ENCODE measurements at regions not wholly inside any gene's neighbourhood (a gene's known extent, or its start where the extent isn't known, plus 50 kb on each side); places are given as distances from the start of the nearest gene placed in this dataset.
A peak's percentile ranks its signal among the peaks of the same experiment; 100 is the strongest.
"Not testable (repeated sequence)": the region's sequence is repeated elsewhere in the genome, so short reads cannot be mapped to it uniquely, and the experiment has no call there.

- 69% methylated on average over 6 of the region's 6 CpGs for WGBS (ENCODE audit: insufficient coverage, low coverage, low lambda C conversion rate, missing lambda C conversion rate)
- Histone ChIP-seq H3K9me3 (no peaks in the 10 kb centered on the region), H3K27ac (no peak overlapping the region), H3K36me3 (no peaks in the 10 kb centered on the region), H3K27me3 (no peaks in the 10 kb centered on the region), H3K4me1 (no peaks in the 10 kb centered on the region), H3K4me3 (no peak overlapping the region)
- intact Hi-C loops (cut with DNase I): no loop called here
- DNase-seq (no peak), ATAC-seq (no peak)
- TF ChIP-seq POLR2A (IDR thresholded peaks at IDR 0.05) (no peak), CTCF (IDR thresholded peaks at IDR 0.05) (no peak)
These were observed 370.1 kb downstream of the IPMK start for GRCh38 chr10:57897611-57898010.

- Histone ChIP-seq H3K27ac (no peak overlapping the region), H3K4me1 (peaks cover 0 to 3% (median 0%) of the 10 kb centered on the region in 4 donors)
- ATAC-seq: no peak
These were observed 373.3 kb downstream of the IPMK start for GRCh38 chr10:57894361-57894760.

GRCh38 chr10:57891201-57892006 is 376.3 kb downstream of the IPMK start:
- intact Hi-C loops (cut with DNase I): no loop called here
- ATAC-seq: peak; percentile 68 to 99 (median 91)
- H3K27me3 ChIP-seq: no peaks in the 10 kb centered on the region
- no peaks in the 10 kb centered on the region for H3K9me3 ChIP-seq
- no peak overlapping the region for H3K4me3 ChIP-seq
- peak overlapping the region in 1 of 3 donors; percentile 9 for H3K27ac ChIP-seq
- TF ChIP-seq CTCF (IDR thresholded peaks at IDR 0.05): no peak
- no peak for TF ChIP-seq POLR2A (IDR thresholded peaks at IDR 0.05)
- WGBS (ENCODE audit: insufficient coverage, low coverage, low lambda C conversion rate, missing lambda C conversion rate): 26% methylated on average over 4 of the region's 7 CpGs
- DNase-seq: peak in 1 of 3 donors; percentile 62
- H3K4me1 ChIP-seq: peaks cover 0 to 3% (median 0%) of the 10 kb centered on the region in 4 donors
- H3K36me3 ChIP-seq: no peaks in the 10 kb centered on the region

More at GRCh38 chr10:57894361-57894760, 373.3 kb downstream of the IPMK start:
- no peak for DNase-seq
- no peaks in the 10 kb centered on the region for H3K36me3 ChIP-seq
- H3K27me3 ChIP-seq: no peaks in the 10 kb centered on the region
- no peak overlapping the region for H3K4me3 ChIP-seq
- no peak for TF ChIP-seq CTCF (IDR thresholded peaks at IDR 0.05)
- H3K9me3 ChIP-seq: no peaks in the 10 kb centered on the region
- intact Hi-C loops (cut with DNase I): no loop called here

GRCh38 chr10:57890691-57891090 is 377.0 kb downstream of the IPMK start:
- H3K4me1 ChIP-seq: peaks cover 0 to 7% (median 2%) of the 10 kb centered on the region in 4 donors
- TF ChIP-seq CTCF (IDR thresholded peaks at IDR 0.05) (no peak), POLR2A (IDR thresholded peaks at IDR 0.05) (no peak)
- H3K36me3 ChIP-seq: no peaks in the 10 kb centered on the region
- H3K4me3 ChIP-seq: no peak overlapping the region
- DNase-seq (no peak), ATAC-seq (peak in 1 of 4 donors; percentile 30)
- intact Hi-C loops (cut with DNase I): no loop called here
- no peaks in the 10 kb centered on the region for H3K9me3 ChIP-seq
- H3K27me3 ChIP-seq: no peaks in the 10 kb centered on the region
- WGBS (ENCODE audit: insufficient coverage, low coverage, low lambda C conversion rate, missing lambda C conversion rate): 83% methylated on average over 2 of the region's 5 CpGs
- H3K27ac ChIP-seq: no peak overlapping the region

GRCh38 chr10:57885618-57885968 is 382.1 kb downstream of the IPMK start:
- peak; percentile 19 to 64 (median 49) for ATAC-seq
- DNase-seq; H3K36me3 ChIP-seq; H3K9me3 ChIP-seq; H3K27me3 ChIP-seq; intact Hi-C loops (cut with DNase I): not testable (repeated sequence)
- H3K4me1 ChIP-seq: peaks cover 0 to 18% (median 7%) of the 10 kb centered on the region in 4 donors
- peak overlapping the region in 2 of 3 donors; percentile 3 to 30 for H3K27ac ChIP-seq
- H3K4me3 ChIP-seq: peak overlapping the region in 2 of 3 donors; percentile 5 to 7
- WGBS (ENCODE audit: insufficient coverage, low coverage, low lambda C conversion rate, missing lambda C conversion rate): 16% methylated on average over 5 of the region's 5 CpGs
